Prostate gland (tissue), 2 donors: ENCODE measurements at regions not wholly inside any gene's neighbourhood (a gene's known extent, or its start where the extent isn't known, plus 50 kb on each side); places are given as distances from the start of the nearest gene placed in this dataset.

Experiments used
- DNase-seq: peaks from one replicate; pipeline ENCODE4 v3.0.0-alpha.2; 2019; ENCODE audit warnings: low spot score
- H3K27ac ChIP-seq, 2 donors: fragments of 200-600 bp; sonication (generic); 2 replicates each; pipeline ENCODE4 v1.5.1; 2017 to 2019
- H3K27me3 ChIP-seq: fragments of 200-600 bp; sonication (generic); replicated peaks from 2 replicates; pipeline ENCODE4 v1.5.1; 2019; ENCODE audit not compliant: insufficient read depth
- H3K36me3 ChIP-seq, 2 donors: fragments of 200-600 bp; sonication (generic); 1 replicate in 1 of 2; 2 replicates in 1 of 2; pipeline versions ENCODE4 v1.5.1 to v1.8.1; 2017 to 2019
- H3K4me1 ChIP-seq: fragments of 200-600 bp; sonication (generic); replicated peaks from 2 replicates; pipeline ENCODE4 v1.5.1; 2019
- H3K4me3 ChIP-seq, 2 donors: fragments of 200-600 bp; sonication (generic); 2 replicates each; pipeline ENCODE4 v1.5.1; 2017 to 2019
- H3K9me3 ChIP-seq: fragments of 200-600 bp; sonication (generic); 2 replicates; pipeline ENCODE4 v1.5.1; 2017
- CTCF ChIP-seq, 4 experiments: fragments of 200-600 bp in 2 of 4; fragments of 450-650 bp in 2 of 4; sonication (generic) in 2 of 4; IDR thresholded peaks; 1 replicate in 3 of 4; 2 replicates in 1 of 4; pipeline ENCODE4 v1.5.1; 2016 to 2019; ENCODE audit warnings: antibody characterized with exemption in 4 of 4, mild to moderate bottlenecking in 2 of 4, moderate library complexity in 2 of 4
- POLR2A ChIP-seq: fragments of 450-650 bp; IDR thresholded peaks from one replicate; pipeline ENCODE4 v1.6.1; 2016; ENCODE audit warnings: antibody characterized with exemption, mild to moderate bottlenecking
- POLR2AphosphoS5 ChIP-seq: sonication (generic); formaldehyde crosslinking; IDR thresholded peaks from one replicate; pipeline ENCODE4 v1.6.1; 2017; ENCODE audit warnings: antibody characterized with exemption
- WGBS: methylation state at CpG from one replicate; pipeline ENCODE4 v1.1.5; 2018; 5-methylcytosine and 5-hydroxymethylcytosine counted together
- intact Hi-C: fragments of 100-400 bp; cut with DNase I; formaldehyde crosslinking; loops from one replicate; pipeline ENCODE4 v1.14.2; 2022

GRCh38 chr3:152977366-152977765, 142.4 kb downstream of the P2RY1 start:
- no peak overlapping the region for H3K27ac ChIP-seq
- H3K4me1 ChIP-seq, result no peaks in the 10 kb centered on the region
- WGBS, result 84% methylated on average over 3 of the region's 3 CpGs
- intact Hi-C loops, result no loop called here
- no peaks in the 10 kb centered on the region for H3K36me3 ChIP-seq
- TF ChIP-seq POLR2AphosphoS5 (no peak), CTCF (IDR thresholded peaks at IDR 0.05) (no peak)
- no peaks in the 10 kb centered on the region for H3K27me3 ChIP-seq
- no peak overlapping the region for H3K4me3 ChIP-seq
- no peak for DNase-seq
- H3K9me3 ChIP-seq, result no peaks in the 10 kb centered on the region

- WGBS, result 96% methylated on average over 1 of the region's 1 CpG
- H3K27me3 ChIP-seq, result no peaks in the 10 kb centered on the region
Measured at GRCh38 chr3:152978152-152978551, 143.2 kb downstream of the P2RY1 start.

GRCh38 chr3:152997526-152997925, 162.6 kb downstream of the P2RY1 start:
- Histone ChIP-seq H3K27ac (no peak overlapping the region), H3K4me3 (no peak overlapping the region), H3K9me3 (no peaks in the 10 kb centered on the region), H3K36me3 (no peaks in the 10 kb centered on the region), H3K4me1 (peaks cover 4% of the 10 kb centered on the region), H3K27me3 (no peaks in the 10 kb centered on the region)
- no peak for DNase-seq
- 96% methylated on average over 2 of the region's 2 CpGs for WGBS
- intact Hi-C loops, result no loop called here
- TF ChIP-seq CTCF (IDR thresholded peaks at IDR 0.05), result no peak
- no peak for TF ChIP-seq POLR2AphosphoS5
- TF ChIP-seq POLR2A, result no peak

More at GRCh38 chr3:152978152-152978551, 143.2 kb downstream of the P2RY1 start:
- Histone ChIP-seq H3K36me3 (no peaks in the 10 kb centered on the region), H3K4me3 (no peak overlapping the region), H3K27ac (no peak overlapping the region), H3K9me3 (no peaks in the 10 kb centered on the region), H3K4me1 (no peaks in the 10 kb centered on the region)
- intact Hi-C loops, result no loop called here
- DNase-seq, result no peak
- TF ChIP-seq POLR2AphosphoS5 (no peak), CTCF (IDR thresholded peaks at IDR 0.05) (no peak), POLR2A (no peak)

GRCh38 chr3:152998591-152998990, 163.4 kb upstream of the RAP2B start:
- H3K4me3 ChIP-seq, result no peak overlapping the region
- TF ChIP-seq POLR2A (no peak), CTCF (IDR thresholded peaks at IDR 0.05) (no peak), POLR2AphosphoS5 (no peak)
- no peaks in the 10 kb centered on the region for H3K9me3 ChIP-seq
- H3K27me3 ChIP-seq, result no peaks in the 10 kb centered on the region
- no peak overlapping the region for H3K27ac ChIP-seq
- H3K36me3 ChIP-seq, result no peaks in the 10 kb centered on the region
- WGBS, result 83% methylated on average over 4 of the region's 4 CpGs
- intact Hi-C loops, result no loop called here
- DNase-seq, result no peak
- peaks cover 4% of the 10 kb centered on the region for H3K4me1 ChIP-seq

- Histone ChIP-seq H3K4me3 (no peak overlapping the region), H3K9me3 (no peaks in the 10 kb centered on the region), H3K4me1 (peaks cover 4% of the 10 kb centered on the region), H3K36me3 (no peaks in the 10 kb centered on the region), H3K27me3 (no peaks in the 10 kb centered on the region), H3K27ac (no peak overlapping the region)
- intact Hi-C loops, result no loop called here
- TF ChIP-seq CTCF (IDR thresholded peaks at IDR 0.05) (no peak), POLR2A (no peak), POLR2AphosphoS5 (no peak)
- WGBS, result 70% methylated on average over 2 of the region's 2 CpGs
- DNase-seq, result no peak
Measured at GRCh38 chr3:153000325-153000724, 161.7 kb upstream of the RAP2B start.
